MCF 10A (cell line): ENCODE measurements at regions not wholly inside any gene's neighbourhood (a gene's known extent, or its start where the extent isn't known, plus 50 kb on each side); places are given as distances from the start of the nearest gene placed in this dataset.

Experiments
- BruUV-seq: library from RNA; stranded (reverse); fragments of 400-500 nt; replicated peaks from 2 replicates; lab custom pipeline; 2021; lab: Mats Ljungman, UMichigan
- CTCF ChIA-PET: fragments of 300-600 bp; sonication (Branson Sonifier 250); formaldehyde crosslinking; extraction: SDS; loops from one replicate; lab custom pipeline; 2021; ENCODE audit warnings: antibody characterized with exemption, inconsistent platforms; lab: Yijun Ruan, JAX
- POLR2A ChIA-PET: fragments of 300-600, 350-650 bp; sonication (Branson Sonifier 250); formaldehyde crosslinking; extraction: SDS; loops from one replicate; lab custom pipeline; 2020; ENCODE audit warnings: antibody characterized with exemption, inconsistent platforms; lab: Yijun Ruan, JAX
- DNase-seq: peaks from one replicate; pipeline ENCODE4 v3.0.0-alpha.2; 2018; ENCODE audit not compliant: unreplicated experiment
- H3K27ac Mint-ChIP-seq: one replicate; pipeline ENCODE4 v1.8.0; 2022; ENCODE audit warnings: mild to moderate bottlenecking, low read depth, mixed read lengths; ENCODE audit not compliant: unreplicated experiment
- H3K27me3 Mint-ChIP-seq: one replicate; pipeline ENCODE4 v1.8.0; 2022; ENCODE audit warnings: mixed read lengths; ENCODE audit not compliant: insufficient read depth, unreplicated experiment
- H3K36me3 Mint-ChIP-seq: one replicate; pipeline ENCODE4 v1.8.0; 2022; ENCODE audit warnings: mild to moderate bottlenecking, moderate library complexity, mixed read lengths; ENCODE audit not compliant: insufficient read depth, unreplicated experiment
- H3K4me1 Mint-ChIP-seq: one replicate; pipeline ENCODE4 v1.8.0; 2022; ENCODE audit warnings: mixed read lengths; ENCODE audit not compliant: insufficient read depth, unreplicated experiment
- H3K4me3 Mint-ChIP-seq: one replicate; pipeline ENCODE4 v1.8.0; 2022; ENCODE audit warnings: mild to moderate bottlenecking, moderate library complexity, mixed read lengths; ENCODE audit not compliant: unreplicated experiment
- H3K9me3 Mint-ChIP-seq: one replicate; pipeline ENCODE4 v1.8.0; 2022; ENCODE audit warnings: mixed read lengths; ENCODE audit not compliant: unreplicated experiment
- CTCF ChIP-seq: fragments of 200-600 bp; IDR thresholded peaks from one replicate; pipeline ENCODE4 v1.8.0; 2022; ENCODE audit warnings: antibody characterized with exemption, mild to moderate bottlenecking; ENCODE audit not compliant: unreplicated experiment
- intact Hi-C: fragments of 100-400 bp; cut with micrococcal nuclease; formaldehyde crosslinking; loops from 2 replicates; pipeline ENCODE4 v1.14.1; 2022

GRCh38 chr10:31593124-31593523 is 274.1 kb downstream of the ZEB1 start:
- no TSS peak for BruUV-seq
- ChIA-PET CTCF (no interaction called here), POLR2A (no interaction called here)
- H3K4me3 Mint-ChIP-seq, result no peak overlapping the region
- H3K9me3 Mint-ChIP-seq, result peaks cover 8% of the 10 kb centered on the region
- H3K4me1 Mint-ChIP-seq, result no peaks in the 10 kb centered on the region
- no peaks in the 10 kb centered on the region for H3K27me3 Mint-ChIP-seq
- H3K36me3 Mint-ChIP-seq, result no peaks in the 10 kb centered on the region
- intact Hi-C loops, result no loop called here
- no peak for TF ChIP-seq CTCF
- H3K27ac Mint-ChIP-seq, result no peak overlapping the region
- no peak for DNase-seq

GRCh38 chr10:31591569-31591968 is 272.6 kb downstream of the ZEB1 start:
- no peak for DNase-seq
- no peak overlapping the region for H3K27ac Mint-ChIP-seq
- no peaks in the 10 kb centered on the region for H3K4me1 Mint-ChIP-seq
- H3K9me3 Mint-ChIP-seq, result peaks cover 8% of the 10 kb centered on the region
- intact Hi-C loops, result no loop called here
- no TSS peak for BruUV-seq
- no peak for TF ChIP-seq CTCF
- no peaks in the 10 kb centered on the region for H3K27me3 Mint-ChIP-seq
- CTCF ChIA-PET, result interaction anchor here (0.7 kb wide), 1 partner anchor 10 kb away, joined by 4 read pairs; no protein-coding TSS in a partner anchor
- H3K36me3 Mint-ChIP-seq, result no peaks in the 10 kb centered on the region
- H3K4me3 Mint-ChIP-seq, result no peak overlapping the region
- POLR2A ChIA-PET, result no interaction called here

- no peak overlapping the region for H3K4me3 Mint-ChIP-seq
- no peaks in the 10 kb centered on the region for H3K36me3 Mint-ChIP-seq
- peaks cover 8% of the 10 kb centered on the region for H3K9me3 Mint-ChIP-seq
- H3K4me1 Mint-ChIP-seq, result no peaks in the 10 kb centered on the region
- CTCF ChIA-PET, result no interaction called here
- POLR2A ChIA-PET, result no interaction called here
- DNase-seq, result no peak
- TF ChIP-seq CTCF, result no peak
- no TSS peak for BruUV-seq
- intact Hi-C loops, result no loop called here
- no peaks in the 10 kb centered on the region for H3K27me3 Mint-ChIP-seq
- no peak overlapping the region for H3K27ac Mint-ChIP-seq
These were observed 271.2 kb downstream of the ZEB1 start for GRCh38 chr10:31590023-31590800.

- CTCF ChIA-PET, result no interaction called here
- BruUV-seq, result no TSS peak
- POLR2A ChIA-PET, result no interaction called here
- Mint-ChIP-seq H3K4me3 (no peak overlapping the region), H3K4me1 (no peaks in the 10 kb centered on the region), H3K27me3 (no peaks in the 10 kb centered on the region), H3K9me3 (peaks cover 8% of the 10 kb centered on the region), H3K36me3 (no peaks in the 10 kb centered on the region), H3K27ac (no peak overlapping the region)
- intact Hi-C loops, result no loop called here
- no peak for TF ChIP-seq CTCF
- no peak for DNase-seq
These were observed 268.7 kb downstream of the ZEB1 start for GRCh38 chr10:31587691-31588090.
